ENCODE measurements at regions not wholly inside any gene's neighbourhood (a gene's known extent, or its start where the extent isn't known, plus 50 kb on each side); places are given as distances from the start of the nearest gene placed in this dataset.

- TF ChIP-seq CTCF (IDR thresholded peaks at IDR 0.05) (no peak), EP300 (IDR thresholded peaks at IDR 0.05; ENCODE audit: low read depth) (no peak), POLR2A (IDR thresholded peaks at IDR 0.05) (no peak), POLR2AphosphoS5 (IDR thresholded peaks at IDR 0.05) (no peak)
Measured at GRCh38 chr6:168223150-168223549, 96.4 kb downstream of the DACT2 start.
